ENCODE measurements at regions not wholly inside any gene's neighbourhood (a gene's known extent, or its start where the extent isn't known, plus 50 kb on each side); places are given as distances from the start of the nearest gene placed in this dataset.
"Not testable (repeated sequence)": the region's sequence is repeated elsewhere in the genome, so short reads cannot be mapped to it uniquely, and the experiment has no call there.

- not testable (repeated sequence) for TF ChIP-seq EZH2phosphoT487 (IDR thresholded peaks at IDR 0.05; ENCODE audit: insufficient read depth, low read depth); EZH2 (IDR thresholded peaks at IDR 0.05; ENCODE audit: insufficient read depth, poor library complexity, severe bottlenecking)
These were observed 110.5 kb downstream of the ART5 start for GRCh38 chr11:3531280-3531679.

Measured in GM23248 (cell line).